ENCODE measurements at regions not wholly inside any gene's neighbourhood (a gene's known extent, or its start where the extent isn't known, plus 50 kb on each side); places are given as distances from the start of the nearest gene placed in this dataset.

- DNase-seq (ENCODE audit: low read depth, low spot score) = no peak
- ChIA-PET CTCF (interaction anchor here (0.6 to 1.7 kb wide), 2 partner anchors 16 to 155 kb away, joined by 3 read pairs; no protein-coding TSS in a partner anchor), POLR2A (no interaction called here)
- Histone ChIP-seq H3K9me1 (replicated peaks; ENCODE audit: control insufficient read depth, extremely low read depth, insufficient read depth, low read length) (no peaks in the 10 kb centered on the region), H2AFZ (ENCODE audit: low read depth, low read length) (no peak overlapping the region), H4K20me1 (replicated peaks; ENCODE audit: control insufficient read depth, extremely low read depth, insufficient read depth, low read length) (no peaks in the 10 kb centered on the region), H3K27ac (ENCODE audit: insufficient read depth, low read depth, low read length) (no peak overlapping the region), H3K9ac (replicated peaks; ENCODE audit: extremely low read depth, insufficient read depth, low read length) (no peak overlapping the region), H3K9me3 (replicated peaks; ENCODE audit: control insufficient read depth, insufficient read depth, low read length) (no peaks in the 10 kb centered on the region), H3K4me1 (ENCODE audit: control insufficient read depth, extremely low read depth, insufficient read depth, low read length) (no peaks in the 10 kb centered on the region), H3K79me2 (ENCODE audit: control insufficient read depth, insufficient read depth, low read length) (no peaks in the 10 kb centered on the region), H3K36me3 (ENCODE audit: control insufficient read depth in 2 of 2, extremely low read depth in 1 of 2, insufficient read depth in 2 of 2, low read length in 2 of 2) (no peaks in the 10 kb centered on the region), H3K4me3 (replicated peaks in 1 of 3; ENCODE audit: insufficient read depth in 1 of 3, low read depth in 1 of 3, low read length in 3 of 3) (no peak overlapping the region), H3K27me3 (ENCODE audit: control insufficient read depth in 2 of 2, insufficient read depth in 2 of 2, low read length in 2 of 2) (no peaks in the 10 kb centered on the region), H3K4me2 (ENCODE audit: insufficient read depth, low read length) (no peak overlapping the region)
- no peak for TF ChIP-seq GATA2 (IDR thresholded peaks at IDR 0.05; ENCODE audit: insufficient read depth, insufficient read length, low read depth, low read length)
- TF ChIP-seq POLR2AphosphoS5 (IDR thresholded peaks at IDR 0.05; ENCODE audit: insufficient read depth, low read depth, low read length) = no peak
- no peak for TF ChIP-seq POLR2A (IDR thresholded peaks at IDR 0.05; ENCODE audit: low read depth, low read length)
- intact Hi-C loops (cut with micrococcal nuclease) (no loop called here), dilution Hi-C loops (cut with MboI; ENCODE audit: extremely low pct_ligation_motif_present, low sequenced_read_pairs) (no loop called here)
- no peak for FAIRE-seq
- BruUV-seq (replicated peaks) = no TSS peak
Observed at GRCh38 chr13:61712621-61713020, 297.0 kb upstream of the PCDH20 start.

GRCh38 chr13:61709258-61709657, 293.6 kb upstream of the PCDH20 start:
- DNase-seq (ENCODE audit: low read depth, low spot score) = no peak
- H3K27me3 ChIP-seq (ENCODE audit: control insufficient read depth in 2 of 2, insufficient read depth in 2 of 2, low read length in 2 of 2) = no peaks in the 10 kb centered on the region
- intact Hi-C loops (cut with micrococcal nuclease) (no loop called here), dilution Hi-C loops (cut with MboI; ENCODE audit: extremely low pct_ligation_motif_present, low sequenced_read_pairs) (no loop called here)
- H3K4me3 ChIP-seq (replicated peaks in 1 of 3; ENCODE audit: insufficient read depth in 1 of 3, low read depth in 1 of 3, low read length in 3 of 3) = no peak overlapping the region
- POLR2A ChIA-PET = no interaction called here
- no peak overlapping the region for H3K27ac ChIP-seq (ENCODE audit: insufficient read depth, low read depth, low read length)
- H3K79me2 ChIP-seq (ENCODE audit: control insufficient read depth, insufficient read depth, low read length) = no peaks in the 10 kb centered on the region
- no peak for FAIRE-seq
- no peak overlapping the region for H3K4me2 ChIP-seq (ENCODE audit: insufficient read depth, low read length)
- TF ChIP-seq GATA2 (IDR thresholded peaks at IDR 0.05; ENCODE audit: insufficient read depth, insufficient read length, low read depth, low read length) = no peak
- TF ChIP-seq POLR2AphosphoS5 (IDR thresholded peaks at IDR 0.05; ENCODE audit: insufficient read depth, low read depth, low read length) = no peak
- TF ChIP-seq MYC (IDR thresholded peaks at IDR 0.05; ENCODE audit: low read depth, low read length) = no peak
- TF ChIP-seq EZH2 (IDR thresholded peaks at IDR 0.05; ENCODE audit: borderline replicate concordance, low read depth, low read length, severe bottlenecking) = no peak
- TF ChIP-seq CTCF (IDR thresholded peaks at IDR 0.05; ENCODE audit: extremely low read depth in 1 of 2, insufficient read depth in 1 of 2, low read depth in 1 of 2, low read length in 2 of 2) = no peak
- no peak for TF ChIP-seq POLR2A (IDR thresholded peaks at IDR 0.05; ENCODE audit: low read depth, low read length)
- TF ChIP-seq FOS (IDR thresholded peaks at IDR 0.05; ENCODE audit: borderline replicate concordance, insufficient read depth, low read length) = no peak
- no peak for TF ChIP-seq JUN (IDR thresholded peaks at IDR 0.05; ENCODE audit: borderline replicate concordance, insufficient read depth, insufficient read length, low read depth)
- no peaks in the 10 kb centered on the region for H3K9me3 ChIP-seq (replicated peaks; ENCODE audit: control insufficient read depth, insufficient read depth, low read length)
- H4K20me1 ChIP-seq (replicated peaks; ENCODE audit: control insufficient read depth, extremely low read depth, insufficient read depth, low read length) = no peaks in the 10 kb centered on the region
- no peaks in the 10 kb centered on the region for H3K4me1 ChIP-seq (ENCODE audit: control insufficient read depth, extremely low read depth, insufficient read depth, low read length)
- H3K9me1 ChIP-seq (replicated peaks; ENCODE audit: control insufficient read depth, extremely low read depth, insufficient read depth, low read length) = no peaks in the 10 kb centered on the region
- no peaks in the 10 kb centered on the region for H3K36me3 ChIP-seq (ENCODE audit: control insufficient read depth in 2 of 2, extremely low read depth in 1 of 2, insufficient read depth in 2 of 2, low read length in 2 of 2)
- CTCF ChIA-PET = no interaction called here
- H3K9ac ChIP-seq (replicated peaks; ENCODE audit: extremely low read depth, insufficient read depth, low read length) = no peak overlapping the region
- H2AFZ ChIP-seq (ENCODE audit: low read depth, low read length) = no peak overlapping the region
- no TSS peak for BruUV-seq (replicated peaks)

All from endothelial cell of umbilical vein (primary cell).